ENCODE measurements at regions not wholly inside any gene's neighbourhood (a gene's known extent, or its start where the extent isn't known, plus 50 kb on each side); places are given as distances from the start of the nearest gene placed in this dataset.

DNA sequence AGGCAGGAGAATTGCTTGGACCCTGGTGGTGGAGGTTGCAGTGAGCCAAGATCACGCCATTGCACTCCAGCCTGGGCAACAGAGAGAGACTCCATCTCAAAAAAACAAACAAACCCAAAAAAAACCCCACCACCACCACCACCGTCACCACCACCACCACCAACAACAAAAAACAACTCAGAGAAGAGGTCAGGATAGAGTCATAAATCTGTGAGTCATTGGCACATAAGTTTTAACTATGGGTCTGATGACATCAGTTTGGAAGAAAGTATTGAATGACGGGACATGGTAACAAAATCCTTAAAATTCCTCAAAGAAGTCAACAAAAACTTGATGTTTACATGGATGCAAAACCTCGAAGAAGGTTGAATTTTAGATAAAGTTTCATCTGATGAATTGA, 288.0 kb upstream of the SFRP2 start:
- intact Hi-C loops (cut with micrococcal nuclease) = no loop called here
- Mint-ChIP-seq H3K4me3 (no peak overlapping the region), H3K36me3 (ENCODE audit: low read depth) (no peaks in the 10 kb centered on the region), H3K27ac (no peak overlapping the region), H3K4me1 (no peaks in the 10 kb centered on the region), H3K27me3 (no peaks in the 10 kb centered on the region), H3K9me3 (no peaks in the 10 kb centered on the region)
- DNase-seq = no peak

DNA sequence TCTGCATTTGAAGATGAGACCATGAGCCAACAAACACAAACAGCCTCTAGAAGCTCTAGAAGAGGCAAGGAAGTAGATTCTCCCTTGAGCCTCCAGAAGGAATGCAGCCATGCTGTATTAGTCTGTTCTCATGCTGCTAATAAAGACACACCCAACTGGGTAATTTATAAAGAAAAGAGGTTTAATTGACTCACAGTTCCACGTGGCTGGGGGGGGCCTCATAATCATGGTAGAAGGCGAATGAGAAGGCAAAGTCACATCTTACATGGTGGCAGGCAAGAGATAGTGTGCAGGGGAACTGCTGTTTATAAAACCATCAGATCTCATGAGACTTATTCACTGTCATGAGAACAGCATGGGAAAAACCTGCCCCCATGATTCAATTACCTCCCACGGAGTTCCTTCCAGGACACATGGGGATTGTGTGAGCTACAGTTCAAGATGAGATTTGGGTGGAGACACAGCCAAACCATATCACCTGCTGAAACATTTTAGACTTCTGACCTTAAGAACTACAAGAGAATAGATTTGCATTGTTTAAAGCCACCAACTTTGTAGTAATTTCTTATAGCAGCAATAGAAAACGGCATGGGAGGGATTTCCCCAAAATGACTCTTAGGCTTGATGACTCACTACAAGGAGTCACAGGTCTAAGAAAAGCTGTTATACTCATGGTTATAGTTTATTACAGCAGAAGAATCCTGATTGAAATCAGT, 284.4 kb upstream of the SFRP2 start:
- DNase-seq = no peak
- Mint-ChIP-seq H3K4me3 (no peak overlapping the region), H3K27me3 (no peaks in the 10 kb centered on the region), H3K27ac (no peak overlapping the region), H3K36me3 (ENCODE audit: low read depth) (no peaks in the 10 kb centered on the region), H3K9me3 (no peaks in the 10 kb centered on the region), H3K4me1 (no peaks in the 10 kb centered on the region)
- intact Hi-C loops (cut with micrococcal nuclease) = no loop called here

DNA sequence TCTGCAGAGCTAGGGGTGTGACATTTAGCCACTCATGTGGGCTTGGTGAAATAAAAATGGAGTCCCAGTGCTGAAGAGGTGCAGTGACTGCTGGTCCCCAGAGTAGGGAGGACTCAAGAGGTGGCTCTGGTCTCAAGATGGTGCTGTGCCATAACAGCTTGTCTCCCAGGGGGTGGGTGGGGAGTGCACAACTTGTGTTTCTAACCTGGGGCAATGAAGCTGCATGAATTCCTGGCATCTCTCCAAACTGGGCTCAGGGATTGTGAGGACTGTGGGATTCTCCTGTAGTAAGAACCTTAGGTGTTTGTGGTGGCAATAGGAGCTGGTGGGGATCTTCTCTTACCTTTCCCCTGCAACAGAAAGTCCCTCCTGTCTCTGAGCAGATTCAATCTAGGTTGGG, 278.9 kb upstream of the SFRP2 start:
- Mint-ChIP-seq H3K9me3 (peaks cover 5% of the 10 kb centered on the region), H3K27ac (no peak overlapping the region), H3K36me3 (ENCODE audit: low read depth) (no peaks in the 10 kb centered on the region), H3K4me3 (no peak overlapping the region), H3K27me3 (no peaks in the 10 kb centered on the region), H3K4me1 (no peaks in the 10 kb centered on the region)
- intact Hi-C loops (cut with micrococcal nuclease) = no loop called here
- no peak for DNase-seq

DNA sequence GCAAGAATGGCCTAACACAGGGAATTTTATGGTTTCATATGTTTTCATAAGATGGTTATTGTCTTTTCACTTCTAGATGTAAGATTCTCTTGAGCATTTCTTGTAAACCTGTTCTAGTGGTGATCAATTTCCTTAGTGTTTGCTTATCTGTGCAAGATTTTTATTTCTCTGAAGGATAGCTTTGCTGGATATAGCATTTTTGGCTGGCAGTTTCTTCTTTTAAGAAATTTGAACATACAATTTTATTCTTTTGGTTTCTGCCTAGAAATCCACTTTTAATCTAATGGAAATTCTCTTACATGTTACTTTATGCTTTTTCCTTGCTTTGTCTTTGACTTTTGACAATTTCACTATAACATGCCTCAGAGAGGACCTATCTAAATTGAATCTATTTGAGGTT, 276.5 kb upstream of the SFRP2 start:
- Mint-ChIP-seq H3K36me3 (ENCODE audit: low read depth) (no peaks in the 10 kb centered on the region), H3K27me3 (no peaks in the 10 kb centered on the region), H3K4me3 (no peak overlapping the region), H3K9me3 (peaks cover 5% of the 10 kb centered on the region), H3K27ac (no peak overlapping the region), H3K4me1 (no peaks in the 10 kb centered on the region)
- DNase-seq = no peak
- intact Hi-C loops (cut with micrococcal nuclease) = no loop called here

DNA sequence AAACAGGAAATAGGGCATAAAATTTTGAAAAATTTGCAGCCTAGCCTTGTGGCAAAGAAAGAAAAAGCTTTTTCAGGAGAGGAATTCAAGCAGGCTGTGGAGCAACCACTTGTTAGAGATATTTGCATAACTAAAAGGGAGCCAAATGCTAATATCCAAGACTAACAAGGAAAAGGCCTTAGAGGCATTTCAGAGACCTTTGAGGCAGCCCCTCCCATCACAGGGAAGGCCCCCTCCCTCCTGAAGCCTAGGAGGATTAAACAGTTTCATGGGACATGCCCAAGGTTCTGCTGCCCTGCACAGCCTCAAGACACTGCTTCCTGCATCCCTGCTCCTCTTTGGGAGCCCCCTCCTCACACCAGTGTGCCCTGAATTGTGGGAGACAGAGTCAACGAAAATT, 275.4 kb upstream of the SFRP2 start:
- H3K36me3 Mint-ChIP-seq (ENCODE audit: low read depth) = no peaks in the 10 kb centered on the region
- peaks cover 5% of the 10 kb centered on the region for H3K9me3 Mint-ChIP-seq
- H3K27ac Mint-ChIP-seq = no peak overlapping the region
- DNase-seq = no peak
- no peaks in the 10 kb centered on the region for H3K27me3 Mint-ChIP-seq
- H3K4me3 Mint-ChIP-seq = no peak overlapping the region
- intact Hi-C loops (cut with micrococcal nuclease) = no loop called here
- no peaks in the 10 kb centered on the region for H3K4me1 Mint-ChIP-seq

DNA sequence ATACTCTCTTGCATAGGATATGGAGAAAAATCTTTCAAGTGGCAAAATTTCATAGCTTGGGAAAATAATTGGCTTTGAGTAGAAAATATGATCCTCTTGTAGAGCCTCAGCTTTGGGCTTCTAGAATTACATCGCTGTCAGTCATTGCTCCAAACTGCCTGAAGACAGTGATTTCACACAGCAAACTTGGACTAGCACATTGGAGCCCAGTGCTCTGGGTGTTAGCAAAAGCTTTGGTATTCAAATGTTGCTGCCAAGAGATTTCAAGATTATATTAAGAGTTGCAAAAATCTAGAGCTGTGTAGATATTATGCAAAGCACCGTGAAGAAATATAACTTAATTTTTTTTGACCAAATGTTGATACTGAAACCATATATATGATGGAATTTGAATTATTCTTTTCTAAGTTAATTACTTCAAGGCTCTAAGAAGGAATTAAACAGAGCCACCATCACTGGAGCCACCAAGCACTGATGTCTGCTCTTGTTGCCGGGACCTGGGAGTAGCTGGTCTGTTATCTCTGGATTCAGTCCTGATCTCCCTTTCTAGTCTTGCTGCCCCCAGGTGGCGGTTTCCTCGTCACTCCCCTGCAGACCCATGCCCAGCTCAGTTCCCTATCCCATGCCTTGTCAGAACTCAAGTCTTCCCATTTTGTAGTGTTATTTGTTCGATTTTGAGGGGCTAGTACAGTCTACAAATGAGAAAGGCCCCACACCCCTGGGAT, 260.7 kb upstream of the SFRP2 start:
- intact Hi-C loops (cut with micrococcal nuclease) = no loop called here
- H3K36me3 Mint-ChIP-seq (ENCODE audit: low read depth) = no peaks in the 10 kb centered on the region
- peaks cover 15% of the 10 kb centered on the region for H3K9me3 Mint-ChIP-seq
- peaks cover 1% of the 10 kb centered on the region for H3K27me3 Mint-ChIP-seq
- H3K4me3 Mint-ChIP-seq = no peak overlapping the region
- no peak overlapping the region for H3K27ac Mint-ChIP-seq
- no peak for DNase-seq
- H3K4me1 Mint-ChIP-seq = no peaks in the 10 kb centered on the region

DNA sequence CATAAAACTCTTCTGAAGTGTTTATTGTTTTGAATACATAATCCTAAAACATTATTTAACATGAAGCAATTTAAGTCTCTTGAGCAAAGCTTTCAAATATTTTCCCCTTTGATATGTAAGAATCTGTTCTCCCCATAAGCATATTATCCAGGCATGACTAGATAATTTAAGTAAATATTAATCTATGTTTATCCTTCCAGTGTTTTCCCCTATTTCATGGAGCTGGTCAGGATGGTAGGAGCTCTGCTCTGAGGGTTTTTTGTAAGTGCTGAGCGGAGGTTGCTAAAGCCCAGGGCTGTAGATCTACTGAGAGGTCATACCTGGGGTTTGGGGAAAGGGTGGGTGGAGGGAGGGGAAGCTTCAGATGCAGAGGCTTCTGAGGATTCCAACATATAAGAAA, 258.9 kb upstream of the SFRP2 start:
- H3K27me3 Mint-ChIP-seq = peaks cover 1% of the 10 kb centered on the region
- H3K27ac Mint-ChIP-seq = no peak overlapping the region
- intact Hi-C loops (cut with micrococcal nuclease) = no loop called here
- no peaks in the 10 kb centered on the region for H3K4me1 Mint-ChIP-seq
- H3K4me3 Mint-ChIP-seq = no peak overlapping the region
- H3K9me3 Mint-ChIP-seq = peaks cover 3% of the 10 kb centered on the region
- H3K36me3 Mint-ChIP-seq (ENCODE audit: low read depth) = no peaks in the 10 kb centered on the region
- no peak for DNase-seq

DNA sequence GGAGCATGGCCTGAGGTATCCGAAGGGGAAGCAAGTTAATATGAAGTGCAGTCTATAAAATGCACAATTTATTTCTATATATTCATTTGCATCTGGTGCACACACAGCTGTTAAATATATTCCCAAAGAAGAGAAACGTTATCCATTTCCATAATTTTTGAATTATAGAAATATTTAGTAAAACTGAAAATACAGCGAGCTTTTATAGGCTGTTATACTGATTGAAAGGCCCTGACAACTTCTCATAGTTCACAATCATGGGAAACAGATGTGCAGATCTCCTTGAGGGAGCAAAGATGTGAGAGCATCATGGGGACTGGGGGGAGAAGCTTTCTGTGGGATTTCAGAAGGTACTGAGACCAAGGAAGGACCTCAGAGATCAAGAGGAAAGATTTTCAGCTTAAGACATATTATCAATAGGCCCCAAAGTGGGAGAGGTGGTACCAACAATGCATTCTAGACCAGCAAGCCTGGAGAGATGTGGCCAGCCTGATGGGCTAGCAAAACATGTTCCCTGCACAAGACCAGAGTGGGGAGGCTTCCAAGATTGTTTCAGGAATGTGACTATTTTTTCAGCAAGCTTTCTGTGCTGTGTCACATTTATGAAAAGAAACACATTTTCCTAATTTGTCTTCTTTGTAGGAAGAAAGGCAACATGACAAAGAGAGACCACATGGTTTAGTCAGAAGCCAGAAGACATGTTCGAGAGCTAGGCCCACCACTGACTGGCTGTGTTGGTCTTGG, 256.0 kb upstream of the SFRP2 start:
- H3K4me3 Mint-ChIP-seq = no peak overlapping the region
- H3K36me3 Mint-ChIP-seq (ENCODE audit: low read depth) = no peaks in the 10 kb centered on the region
- H3K9me3 Mint-ChIP-seq = no peaks in the 10 kb centered on the region
- no peak for DNase-seq
- H3K4me1 Mint-ChIP-seq = no peaks in the 10 kb centered on the region
- intact Hi-C loops (cut with micrococcal nuclease) = no loop called here
- H3K27ac Mint-ChIP-seq = no peak overlapping the region
- H3K27me3 Mint-ChIP-seq = peaks cover 1% of the 10 kb centered on the region

DNA sequence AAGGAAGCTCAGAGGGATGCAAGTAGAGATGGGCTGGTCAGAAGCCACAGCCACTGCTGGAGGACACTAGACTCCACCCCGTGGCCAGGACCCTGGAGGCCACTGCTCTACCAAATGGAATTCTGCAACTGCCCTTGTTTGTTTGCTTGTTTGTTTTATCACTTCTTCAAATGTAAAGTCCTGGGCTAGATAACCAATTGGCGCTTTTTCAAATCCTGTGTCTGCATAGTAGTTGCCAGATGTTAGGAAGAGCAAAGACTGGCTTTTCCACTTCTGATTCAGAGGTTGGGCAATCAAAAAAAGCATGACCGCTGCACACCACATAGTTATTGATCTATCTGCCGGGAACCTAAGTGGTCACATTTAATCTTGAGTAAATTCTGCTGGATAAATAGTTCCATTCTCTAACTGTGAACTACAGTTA, 255.2 kb upstream of the SFRP2 start:
- no peak overlapping the region for H3K4me3 Mint-ChIP-seq
- H3K27me3 Mint-ChIP-seq = peaks cover 1% of the 10 kb centered on the region

DNA sequence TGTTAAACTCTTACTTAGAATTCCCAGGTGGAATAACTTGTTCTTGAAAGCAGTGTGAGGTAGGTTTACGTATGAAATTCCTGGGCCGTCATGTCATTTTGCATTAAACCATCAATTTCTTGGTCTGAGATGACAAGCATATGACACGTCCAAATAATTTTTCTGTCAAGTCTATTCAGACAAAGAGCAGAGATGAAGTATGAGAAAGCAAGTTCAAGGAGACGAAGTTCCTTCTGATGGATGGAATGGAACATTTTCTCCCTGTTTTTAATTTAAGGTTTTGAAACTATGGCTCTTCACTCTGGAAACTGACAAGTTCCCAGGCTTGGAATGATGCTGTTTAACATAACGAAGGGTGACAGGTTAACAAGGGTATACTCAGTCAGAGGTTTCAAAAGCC, 252.8 kb upstream of the SFRP2 start:
- H3K9me3 Mint-ChIP-seq = no peaks in the 10 kb centered on the region
- peaks cover 3% of the 10 kb centered on the region for H3K27me3 Mint-ChIP-seq
- no peak overlapping the region for H3K27ac Mint-ChIP-seq
- H3K4me3 Mint-ChIP-seq = no peak overlapping the region
- intact Hi-C loops (cut with micrococcal nuclease) = no loop called here
- no peak for DNase-seq
- no peaks in the 10 kb centered on the region for H3K4me1 Mint-ChIP-seq
- no peaks in the 10 kb centered on the region for H3K36me3 Mint-ChIP-seq (ENCODE audit: low read depth)

More for the DNA sequence above, 255.2 kb upstream of the SFRP2 start:
- intact Hi-C loops (cut with micrococcal nuclease) = no loop called here
- Mint-ChIP-seq H3K36me3 (ENCODE audit: low read depth) (no peaks in the 10 kb centered on the region), H3K9me3 (no peaks in the 10 kb centered on the region), H3K27ac (no peak overlapping the region), H3K4me1 (no peaks in the 10 kb centered on the region)
- DNase-seq = no peak

DNA sequence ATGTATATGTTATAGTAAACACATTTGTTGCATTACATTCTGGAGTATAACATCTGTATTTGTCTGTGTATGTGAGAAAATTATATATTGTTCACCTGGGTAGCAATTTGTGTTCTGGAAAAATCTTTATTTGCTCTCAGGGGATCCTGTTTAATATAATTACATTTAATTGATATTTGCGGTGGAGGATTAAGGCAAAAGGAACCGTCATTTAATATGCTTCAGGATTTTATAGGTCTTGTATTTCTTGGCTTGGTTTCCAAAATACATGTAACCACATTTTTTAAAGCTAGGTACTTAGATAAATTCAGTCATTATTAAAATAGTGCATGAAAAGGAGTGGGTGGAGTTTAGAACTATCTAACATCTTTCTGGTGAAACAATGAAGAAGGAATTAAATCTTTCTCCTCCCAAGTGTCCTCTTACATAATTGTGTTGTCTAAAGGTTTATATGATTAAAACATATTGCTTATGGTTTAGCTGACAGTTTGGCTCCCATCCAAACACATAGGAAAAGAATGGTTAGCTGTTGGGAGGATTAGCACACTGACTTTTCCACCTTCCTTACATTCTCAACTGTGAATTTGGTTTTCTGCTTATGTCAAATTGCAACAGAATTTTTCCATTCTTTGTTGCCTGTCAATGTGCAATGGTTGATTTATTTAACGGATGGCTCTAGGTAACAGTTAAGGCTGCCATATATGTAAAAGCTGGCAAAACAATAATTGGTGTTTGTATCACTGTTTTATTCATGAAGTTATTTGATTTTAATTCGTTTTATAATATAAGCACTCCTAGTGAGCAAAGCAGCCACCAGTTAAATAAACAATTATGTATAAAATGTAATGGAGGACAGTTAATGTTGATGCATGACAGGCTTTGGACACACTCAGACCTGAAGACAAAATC, 250.8 kb upstream of the SFRP2 start:
- intact Hi-C loops (cut with micrococcal nuclease) = no loop called here
- no peak overlapping the region for H3K27ac Mint-ChIP-seq
- no peaks in the 10 kb centered on the region for H3K36me3 Mint-ChIP-seq (ENCODE audit: low read depth)
- H3K4me3 Mint-ChIP-seq = no peak overlapping the region
- DNase-seq = no peak
- H3K27me3 Mint-ChIP-seq = peaks cover 2% of the 10 kb centered on the region
- no peaks in the 10 kb centered on the region for H3K9me3 Mint-ChIP-seq
- H3K4me1 Mint-ChIP-seq = no peaks in the 10 kb centered on the region

DNA sequence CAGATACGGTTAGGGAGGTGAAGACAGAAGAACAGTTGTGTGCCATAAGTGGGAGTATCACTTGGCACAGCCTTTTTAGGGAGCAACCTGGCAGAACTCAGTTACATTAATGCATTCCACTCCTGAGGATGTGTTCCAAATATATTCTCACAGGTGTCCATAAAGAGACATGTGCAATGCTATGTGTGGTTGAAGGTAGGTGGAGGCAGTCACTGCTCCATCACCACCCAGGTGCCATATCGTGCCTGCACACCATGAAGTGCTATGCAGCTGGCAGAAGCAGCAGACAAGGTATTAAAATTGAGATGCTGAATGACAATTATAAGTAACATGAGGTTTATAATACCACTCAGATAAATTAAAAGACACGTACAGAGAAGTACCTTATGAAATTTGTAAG, 248.0 kb upstream of the SFRP2 start:
- no peaks in the 10 kb centered on the region for H3K36me3 Mint-ChIP-seq (ENCODE audit: low read depth)
- peaks cover 2% of the 10 kb centered on the region for H3K27me3 Mint-ChIP-seq
- no peak overlapping the region for H3K27ac Mint-ChIP-seq
- no peaks in the 10 kb centered on the region for H3K4me1 Mint-ChIP-seq
- intact Hi-C loops (cut with micrococcal nuclease) = no loop called here
- no peaks in the 10 kb centered on the region for H3K9me3 Mint-ChIP-seq
- no peak for DNase-seq
- H3K4me3 Mint-ChIP-seq = no peak overlapping the region

DNA sequence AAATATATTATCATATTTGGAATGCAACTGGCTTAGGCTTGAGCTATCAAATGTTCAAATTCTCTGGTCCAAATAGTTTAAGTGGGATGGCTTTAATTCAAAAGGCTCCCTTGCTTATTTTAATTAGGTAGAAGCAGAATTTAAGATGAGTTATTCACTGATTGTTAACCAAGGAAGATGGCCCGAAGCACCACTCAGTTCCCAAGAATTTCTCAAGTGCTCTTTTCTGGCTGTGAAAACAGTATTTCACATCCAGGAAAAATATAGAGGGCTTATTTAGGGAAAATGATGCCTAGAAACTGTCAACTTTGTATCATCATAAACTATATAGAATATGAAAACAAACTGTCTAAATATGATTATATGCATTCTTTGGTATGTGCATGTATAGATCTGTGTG, 246.5 kb upstream of the SFRP2 start:
- no peak overlapping the region for H3K27ac Mint-ChIP-seq
- H3K4me1 Mint-ChIP-seq = no peaks in the 10 kb centered on the region
- intact Hi-C loops (cut with micrococcal nuclease) = no loop called here
- no peaks in the 10 kb centered on the region for H3K36me3 Mint-ChIP-seq (ENCODE audit: low read depth)
- H3K27me3 Mint-ChIP-seq = peaks cover 2% of the 10 kb centered on the region
- no peaks in the 10 kb centered on the region for H3K9me3 Mint-ChIP-seq
- DNase-seq = no peak
- no peak overlapping the region for H3K4me3 Mint-ChIP-seq
